SH-SY5Y (cell line): ENCODE measurements at regions not wholly inside any gene's neighbourhood (a gene's known extent, or its start where the extent isn't known, plus 50 kb on each side); places are given as distances from the start of the nearest gene placed in this dataset.

Experiments
- GATA2 ChIP-seq: IDR thresholded peaks from 2 replicates; pipeline ENCODE4 v1.6.1; 2011; ENCODE audit warnings: mild to moderate bottlenecking, low read depth, low read length
- GATA3 ChIP-seq: IDR thresholded peaks from 2 replicates; pipeline ENCODE4 v1.6.1; 2011; ENCODE audit warnings: low read depth, mild to moderate bottlenecking, low read length, moderate library complexity

DNA sequence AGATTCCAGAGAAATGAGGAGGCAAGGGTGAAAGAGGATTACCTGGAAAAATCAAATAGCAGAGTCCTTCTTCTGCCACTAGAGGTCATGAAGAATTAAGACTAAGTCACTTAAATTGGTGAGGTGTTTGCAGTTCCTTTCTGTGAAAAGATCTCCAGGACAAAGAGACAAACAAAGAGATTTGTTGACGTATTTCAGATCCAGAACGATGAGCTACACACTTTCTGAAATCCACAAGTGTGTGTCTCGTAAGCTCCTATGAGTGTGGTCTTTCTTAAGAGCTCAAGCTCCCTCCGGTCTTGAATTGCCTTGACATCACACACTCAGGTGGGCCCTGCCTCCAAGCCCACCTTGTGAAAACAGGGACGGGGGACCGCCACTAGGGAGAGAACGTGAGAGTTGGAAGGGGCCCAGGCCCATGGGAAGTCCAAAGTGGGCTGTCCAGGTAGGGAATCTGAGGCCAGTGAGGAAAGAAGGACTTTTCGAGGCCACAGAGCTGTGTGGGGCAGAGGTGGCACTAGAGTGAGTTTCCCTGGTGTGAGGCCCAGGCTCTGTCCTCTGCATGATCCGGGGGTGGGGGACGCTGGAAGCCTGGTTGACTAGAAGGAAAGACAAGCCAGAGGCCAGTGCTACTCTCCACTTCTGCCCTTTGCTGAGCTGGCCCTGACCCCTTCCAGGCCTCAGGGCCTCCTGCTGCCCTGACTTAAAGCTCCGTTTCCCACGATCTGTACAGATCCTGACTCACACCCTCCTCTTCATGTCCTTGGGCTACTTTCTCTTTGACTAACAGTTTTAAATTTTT is 168.1 kb upstream of the NCK2 start:
- TF ChIP-seq GATA3: no peak
- no peak for TF ChIP-seq GATA2

DNA sequence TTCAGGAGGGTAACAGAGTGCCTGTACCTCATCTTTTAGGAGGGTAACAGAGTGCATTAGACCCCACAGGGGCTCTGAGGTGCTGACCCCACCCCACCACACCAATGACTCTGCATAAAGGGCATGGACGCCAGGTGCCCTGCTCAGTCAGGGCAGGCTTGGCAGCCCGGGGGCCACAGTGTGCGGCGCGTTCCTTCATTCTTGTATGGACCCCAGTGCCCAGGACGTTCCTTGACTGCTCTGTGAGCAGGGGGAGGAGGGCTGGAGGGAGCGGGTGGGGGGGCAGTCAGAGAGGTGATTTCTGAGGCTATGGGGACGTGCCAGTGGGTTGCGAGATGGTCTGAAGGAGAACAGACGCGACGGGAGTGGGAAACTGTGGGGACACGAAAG is 168.7 kb upstream of the NCK2 start:
- TF ChIP-seq GATA2 (no peak), GATA3 (no peak)

DNA sequence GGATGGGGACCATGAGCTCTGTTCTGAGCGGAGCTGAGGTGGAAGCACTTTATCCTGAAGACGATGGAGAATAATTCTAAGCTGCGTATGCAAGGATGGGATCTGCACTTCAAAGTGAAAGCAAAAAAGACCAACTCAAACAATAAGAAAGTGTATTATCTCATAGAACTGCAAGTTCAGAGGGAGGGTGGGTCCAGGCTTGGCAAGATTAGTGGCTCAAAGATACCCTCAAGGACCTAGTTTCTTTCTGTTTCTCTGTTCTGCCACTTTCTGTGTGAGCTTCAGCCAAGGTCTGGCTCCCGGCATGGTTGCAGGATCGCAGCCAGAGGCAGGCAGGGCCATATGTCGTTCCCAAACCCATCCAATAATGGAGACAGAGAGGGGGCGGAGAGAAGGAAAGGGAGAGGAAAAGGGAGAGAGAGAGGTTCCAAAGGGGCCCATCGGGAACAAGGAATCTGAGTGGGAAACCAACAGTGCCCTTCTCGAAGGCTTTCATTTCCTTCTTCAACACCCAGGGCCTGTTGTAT is 169.2 kb upstream of the NCK2 start:
- TF ChIP-seq GATA3: no peak

DNA sequence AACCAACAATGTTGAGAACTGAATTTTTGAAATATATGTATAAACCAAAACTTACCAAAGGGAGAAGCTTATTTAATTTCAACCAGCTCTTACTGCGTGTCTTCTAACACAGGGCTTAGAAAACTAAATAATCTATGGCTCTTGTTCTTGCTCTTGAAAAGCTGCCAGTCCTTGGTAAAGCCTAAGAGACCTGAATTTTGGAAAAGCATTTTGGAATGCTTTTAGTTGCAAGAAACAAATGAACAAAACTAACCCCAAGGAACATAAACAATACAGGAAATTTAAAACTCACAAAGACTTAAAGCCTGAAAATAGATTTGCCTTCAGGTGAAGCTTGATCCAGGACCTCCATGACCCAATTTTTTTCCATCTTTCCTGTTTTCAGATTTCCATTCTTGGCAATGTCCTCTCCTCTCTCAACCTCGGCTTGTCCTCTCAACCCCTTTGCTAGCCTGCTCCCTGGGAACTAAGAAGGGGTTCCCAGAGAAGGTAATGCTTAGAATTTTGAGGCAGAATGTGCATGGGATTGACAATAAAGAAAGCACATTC is 169.8 kb upstream of the NCK2 start:
- TF ChIP-seq GATA2 (no peak), GATA3 (no peak)

DNA sequence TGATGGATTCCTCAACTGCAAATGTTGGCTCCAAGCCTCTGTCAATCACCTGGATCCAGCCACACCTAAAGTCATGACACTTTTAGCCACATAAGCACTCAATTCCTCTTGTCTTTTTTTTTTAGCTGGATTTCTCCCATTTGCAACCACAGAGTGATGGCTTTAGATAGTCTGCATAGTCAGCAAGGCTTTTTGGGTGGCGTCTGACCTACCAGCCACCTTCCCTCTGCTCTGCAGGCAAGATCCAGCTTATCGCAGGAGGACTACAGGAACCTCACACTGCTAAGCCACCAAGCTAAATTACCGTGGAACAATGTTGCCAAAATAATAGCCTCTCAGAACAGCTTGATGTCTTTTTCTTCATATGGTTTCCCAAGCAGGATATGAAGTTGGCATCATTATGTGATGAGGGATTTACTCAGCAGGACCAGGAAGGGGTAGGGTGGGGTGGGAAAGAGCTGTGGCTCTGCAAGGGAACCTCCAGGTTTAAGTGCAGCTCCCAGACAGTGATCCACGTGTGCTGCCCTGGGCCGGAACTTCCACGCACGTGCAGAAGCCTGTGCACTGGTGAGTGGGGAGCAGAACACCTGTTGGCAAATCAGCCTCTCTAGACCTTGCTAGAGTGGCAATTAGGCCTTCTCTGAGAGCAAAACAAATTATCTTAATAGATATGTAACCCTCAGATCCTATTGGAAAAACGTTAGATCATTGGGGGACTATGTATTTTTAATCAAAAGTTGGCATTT is 170.6 kb upstream of the NCK2 start:
- no peak for TF ChIP-seq GATA2

DNA sequence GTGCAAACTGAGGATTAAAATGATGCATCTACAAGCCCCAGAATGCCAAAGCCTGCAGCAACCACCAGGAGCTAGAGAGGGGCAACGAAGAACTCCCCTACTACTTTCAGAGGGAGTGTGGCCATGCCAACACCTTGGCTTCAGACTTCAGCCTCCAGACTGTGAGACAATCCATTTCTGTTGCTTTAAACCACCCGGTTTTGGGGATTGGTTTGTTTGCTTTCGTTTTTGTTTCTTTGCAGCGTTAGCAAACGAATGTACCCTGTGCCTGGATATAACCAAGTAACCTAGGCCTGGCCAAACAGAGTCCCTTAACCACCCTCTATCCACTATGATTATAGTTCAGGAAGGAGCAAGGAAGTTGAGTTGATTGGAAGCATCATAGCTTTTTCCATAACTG is 171.2 kb upstream of the NCK2 start:
- TF ChIP-seq GATA2 (no peak), GATA3 (no peak)

DNA sequence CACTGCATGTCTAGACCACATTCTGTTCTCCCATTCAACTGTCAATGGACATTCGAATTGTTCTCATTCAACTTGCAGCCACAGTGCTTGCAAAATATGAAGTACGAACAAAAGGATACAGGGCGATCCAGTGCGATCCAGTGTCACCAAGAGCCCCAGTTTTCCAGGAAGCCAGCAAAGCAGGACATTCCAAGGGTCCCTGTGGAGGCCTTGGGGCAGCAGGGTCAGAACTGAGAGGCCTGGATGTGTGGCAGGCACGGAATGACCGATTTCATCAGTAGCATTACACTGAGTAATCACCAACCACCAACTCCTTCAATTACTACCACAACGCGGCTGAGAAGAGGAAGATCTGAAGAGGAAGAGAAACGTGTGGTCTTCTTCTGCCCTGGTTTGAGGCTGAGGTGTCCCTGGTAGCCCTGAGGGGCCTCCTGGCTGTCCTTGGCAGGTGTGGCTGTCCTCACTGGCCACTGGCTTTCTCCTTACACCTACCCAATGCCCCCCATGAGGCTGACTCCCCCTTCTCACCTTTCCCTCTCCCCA is 172.7 kb upstream of the FHL2 start:
- TF ChIP-seq GATA2 (no peak), GATA3 (no peak)

DNA sequence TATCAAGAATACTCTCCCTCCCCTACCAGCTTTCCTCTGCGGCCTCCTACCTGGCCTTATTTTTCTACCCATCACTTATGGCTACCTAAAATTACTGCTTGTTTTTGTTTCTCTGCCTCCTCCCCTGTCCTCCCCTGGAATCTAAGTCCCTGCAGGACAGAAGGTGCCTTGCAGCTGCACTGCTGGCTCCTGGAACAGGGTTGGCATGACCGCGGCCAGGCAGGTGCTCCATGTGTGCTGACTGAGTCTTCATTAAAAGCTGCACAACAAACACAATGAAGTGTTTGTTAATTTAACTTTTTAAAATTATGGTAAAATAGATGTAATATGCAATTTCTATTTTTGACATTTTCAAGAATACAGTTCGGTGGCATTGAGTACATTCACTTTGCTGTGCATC is 171.9 kb upstream of the FHL2 start:
- TF ChIP-seq GATA3 (no peak), GATA2 (no peak)

DNA sequence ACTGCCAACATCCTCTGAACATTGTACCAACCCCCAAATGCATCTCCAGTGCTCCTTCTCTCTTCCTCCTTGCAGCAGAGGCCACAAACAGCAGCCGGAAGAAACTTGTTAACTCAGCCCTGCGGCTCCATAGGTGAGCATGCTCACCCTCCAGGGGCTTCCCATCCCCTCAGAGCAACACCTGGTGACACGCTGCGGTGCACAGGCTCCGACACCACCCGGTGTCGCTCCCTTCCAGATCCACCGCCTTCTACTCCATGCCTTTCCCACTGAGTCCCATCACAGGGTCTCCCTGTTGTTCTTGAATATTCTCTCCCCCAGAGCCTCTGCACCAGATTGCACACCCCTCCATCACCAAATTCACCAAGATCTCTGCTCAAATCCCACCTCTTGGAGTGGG is 171.5 kb upstream of the FHL2 start:
- TF ChIP-seq GATA3 (no peak), GATA2 (no peak)

DNA sequence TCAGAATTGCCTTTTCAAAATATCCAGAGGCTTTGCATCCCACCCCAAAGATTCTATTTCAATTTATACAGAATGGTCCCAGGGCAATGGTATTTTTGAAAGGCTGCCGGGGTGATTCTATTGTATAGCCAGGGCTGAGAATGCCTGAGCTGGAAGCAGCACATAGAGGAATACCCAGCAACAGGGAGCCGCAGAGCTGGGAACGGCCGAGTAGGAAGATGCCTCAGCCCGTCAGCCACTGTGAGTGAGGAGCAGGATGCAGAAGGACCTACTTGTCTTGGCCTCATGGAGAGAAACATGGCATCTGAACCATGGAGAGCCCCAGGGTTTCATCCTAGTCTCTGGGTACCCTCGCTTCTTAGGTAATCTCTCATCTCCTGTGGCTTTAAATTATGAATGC is 170.8 kb upstream of the FHL2 start:
- no peak for TF ChIP-seq GATA2
- TF ChIP-seq GATA3: no peak

DNA sequence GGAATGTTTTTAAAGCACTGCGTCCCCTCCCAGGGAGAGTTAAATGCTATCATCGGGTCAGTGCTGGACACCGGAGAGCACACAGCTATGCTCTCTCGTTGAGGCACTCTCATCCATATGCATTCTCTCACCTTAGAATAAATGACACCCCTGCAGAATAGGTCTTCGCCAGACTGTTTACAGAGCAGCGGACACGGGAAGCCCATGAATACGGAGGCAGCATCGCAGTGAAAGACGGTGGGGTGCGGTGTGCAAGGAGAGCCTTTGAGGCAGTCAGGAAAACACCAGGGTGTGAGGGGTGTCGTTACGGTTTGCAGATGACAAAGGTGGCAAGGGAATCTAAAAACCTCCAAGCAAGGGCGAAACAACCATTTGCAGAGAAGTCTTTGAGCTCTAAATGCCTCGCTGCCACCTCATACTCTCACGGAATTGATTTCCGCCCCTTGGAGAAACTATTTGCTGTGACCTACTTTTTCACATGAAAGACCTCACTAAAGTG is 169.2 kb upstream of the FHL2 start:
- TF ChIP-seq GATA3: no peak
- no peak for TF ChIP-seq GATA2

DNA sequence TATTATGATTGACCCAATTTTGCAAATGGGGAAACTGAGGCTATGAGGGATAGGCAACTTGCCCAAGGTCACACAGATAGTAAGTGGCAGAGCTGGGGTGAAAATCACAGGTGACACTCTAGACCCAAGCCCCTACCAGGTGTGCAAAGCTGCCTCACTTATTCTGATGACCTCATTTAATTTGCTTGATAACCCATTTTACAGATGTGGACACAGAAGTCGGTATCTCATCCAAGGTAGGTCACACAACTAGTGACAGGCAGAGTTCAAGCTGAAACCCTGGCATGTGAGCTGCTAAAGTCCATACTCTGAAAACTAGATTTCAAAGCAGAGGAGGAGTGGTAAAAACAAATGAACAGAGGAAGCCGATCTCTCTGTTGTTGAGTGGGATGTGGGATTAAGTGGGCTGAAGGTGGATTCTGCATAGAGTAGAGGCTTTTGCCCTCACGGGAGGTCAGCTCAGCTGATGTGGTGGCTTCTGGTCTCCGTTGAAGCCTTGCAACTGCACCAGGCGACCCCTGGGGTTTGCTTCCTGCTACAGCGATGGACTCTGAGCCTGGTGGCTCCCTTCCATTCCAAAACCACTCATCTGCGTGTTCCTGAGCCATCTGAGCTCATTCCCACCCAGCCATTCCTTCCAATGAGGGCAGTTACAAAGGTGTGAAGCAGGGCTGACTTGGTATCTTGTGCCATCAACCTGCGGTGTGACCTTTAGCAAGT is 164.3 kb upstream of the FHL2 start:
- TF ChIP-seq GATA3 (no peak), GATA2 (no peak)

DNA sequence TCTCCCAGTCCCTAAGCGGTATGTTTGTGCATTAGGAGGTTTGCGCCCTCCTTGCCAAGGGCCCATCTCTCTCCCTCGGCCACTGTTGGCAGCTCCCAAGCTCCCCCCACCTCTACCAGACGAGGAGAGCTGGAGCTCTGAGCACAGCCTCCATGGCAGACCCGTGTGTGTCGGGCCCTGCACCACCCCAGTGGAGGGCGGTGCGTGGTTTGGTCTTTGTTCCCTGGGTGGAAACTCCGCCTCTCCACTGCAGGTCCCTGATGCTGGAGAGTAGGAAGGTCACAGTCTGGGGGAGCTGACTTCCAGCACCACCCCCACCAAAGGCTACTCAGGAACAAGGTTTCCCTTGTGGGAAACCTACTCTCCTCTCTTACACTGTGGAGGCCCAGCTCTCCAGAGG is 162.6 kb upstream of the FHL2 start:
- TF ChIP-seq GATA3: no peak
- TF ChIP-seq GATA2: no peak

DNA sequence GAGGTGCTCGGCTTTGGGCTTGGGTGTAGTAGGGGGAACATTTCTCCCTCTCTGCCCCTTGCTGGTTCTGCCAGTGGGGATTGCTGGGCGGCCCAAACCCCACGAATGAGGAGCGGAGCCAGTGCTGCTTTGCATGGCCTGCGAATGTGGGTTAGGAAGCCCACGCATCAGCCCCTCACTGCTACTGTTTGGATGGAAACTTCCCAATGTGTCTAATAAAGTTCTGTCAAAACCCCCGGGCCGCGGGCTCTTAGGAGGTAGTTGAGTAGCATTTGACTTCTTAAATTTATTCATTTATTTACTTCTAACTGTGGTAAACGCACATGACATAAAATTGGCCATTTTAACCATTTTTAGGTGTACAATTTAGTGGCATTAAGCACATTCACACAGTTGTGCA is 161.3 kb upstream of the FHL2 start:
- TF ChIP-seq GATA3 (no peak), GATA2 (no peak)
